Sigmoid colon (tissue), 6 donors: ENCODE measurements at regions not wholly inside any gene's neighbourhood (a gene's known extent, or its start where the extent isn't known, plus 50 kb on each side); places are given as distances from the start of the nearest gene placed in this dataset.

ENCODE experiments used
- DNase-seq: peaks from one replicate; pipeline ENCODE4 v3.0.0-alpha.2; 2019
- H3K27ac ChIP-seq, 4 donors: fragments of 200-600 bp; sonication (generic); one replicate each; pipeline ENCODE4 v1.5.1; 2016 to 2019; ENCODE audit warnings: mild to moderate bottlenecking in 1 of 4
- H3K27me3 ChIP-seq, 3 donors: fragments of 200-600 bp; sonication (generic); one replicate each; pipeline ENCODE4 v1.5.1; 2019; ENCODE audit warnings: mild to moderate bottlenecking in 1 of 3
- H3K36me3 ChIP-seq, 4 donors: fragments of 200-600 bp; sonication (generic); one replicate each; pipeline ENCODE4 v1.5.1; 2016 to 2019
- H3K4me1 ChIP-seq, 4 donors: fragments of 200-600 bp; sonication (generic); one replicate each; pipeline ENCODE4 v1.5.1; 2017 to 2019
- H3K4me3 ChIP-seq, 4 donors: fragments of 200-600 bp; sonication (generic); one replicate each; pipeline ENCODE4 v1.5.1; 2017 to 2019; ENCODE audit warnings: mild to moderate bottlenecking in 2 of 4, moderate library complexity in 1 of 4
- H3K9me3 ChIP-seq, 4 donors: fragments of 200-600 bp in 3 of 4; sonication (generic) in 3 of 4; one replicate each; pipeline versions ENCODE4 v1.5.1 to v1.6.1; 2013 to 2019
- EP300 ChIP-seq, 4 donors: sonication (generic); formaldehyde crosslinking; IDR thresholded peaks; one replicate each; pipeline ENCODE4 v1.6.1; 2017; ENCODE audit warnings: antibody characterized with exemption in 4 of 4
- POLR2A ChIP-seq, 2 donors: fragments of 450-650 bp; IDR thresholded peaks; one replicate each; pipeline ENCODE4 v1.6.1; 2016; ENCODE audit warnings: antibody characterized with exemption in 2 of 2, mild to moderate bottlenecking in 2 of 2, moderate library complexity in 2 of 2
- POLR2AphosphoS5 ChIP-seq, 4 donors: sonication (generic); formaldehyde crosslinking; IDR thresholded peaks; one replicate each; pipeline ENCODE4 v1.6.1; 2017; ENCODE audit warnings: antibody characterized with exemption in 4 of 4
- WGBS, 2 donors: extraction: QIAGEN DNeasy Blood & Tissue Kit; methylation state at CpG; one replicate each; pipeline ENCODE4 v1.1.7; 2013; 5-methylcytosine and 5-hydroxymethylcytosine counted together
- intact Hi-C: fragments of 100-400 bp; cut with DNase I; formaldehyde crosslinking; loops from one replicate; pipeline ENCODE4 v1.15.1; 2023
- TF ChIP-seq, protein P1 (sequence below), 4 experiments: fragments of 450-650 bp in 3 of 4; fragments of 200-600 bp in 1 of 4; IDR thresholded peaks; one replicate each; pipeline ENCODE4 v1.5.1; 2016 to 2019; ENCODE audit warnings: antibody characterized with exemption in 4 of 4, mild to moderate bottlenecking in 3 of 4, moderate library complexity in 2 of 4
- donor health status: healthy with polysubstance abuse.
- donor health status: healthy.

DNA sequence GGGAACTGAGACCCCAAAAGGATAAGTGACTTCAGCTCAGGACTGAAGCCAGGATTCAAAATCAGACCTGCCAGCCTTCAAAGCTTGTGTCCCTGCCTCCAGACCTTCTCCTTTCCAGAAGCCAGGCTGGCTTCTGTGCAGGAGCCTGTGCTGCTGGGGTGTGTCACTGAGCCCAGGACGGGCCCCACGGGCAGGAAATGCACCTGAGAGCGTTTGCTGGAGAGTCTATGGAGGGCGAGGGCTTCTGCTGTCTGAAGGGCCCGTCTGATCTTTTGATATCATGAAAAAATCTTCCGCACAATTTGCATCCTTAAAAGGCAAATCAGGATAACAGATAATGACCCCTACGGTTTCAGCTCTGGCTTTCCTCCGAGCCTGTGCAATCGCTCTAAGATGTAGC is 125.4 kb downstream of the FAM43A start:
- H3K36me3 ChIP-seq: no peaks in the 10 kb centered on the region
- no peak overlapping the region for H3K4me3 ChIP-seq
- no peak overlapping the region for H3K27ac ChIP-seq
- TF ChIP-seq, protein P1, sequence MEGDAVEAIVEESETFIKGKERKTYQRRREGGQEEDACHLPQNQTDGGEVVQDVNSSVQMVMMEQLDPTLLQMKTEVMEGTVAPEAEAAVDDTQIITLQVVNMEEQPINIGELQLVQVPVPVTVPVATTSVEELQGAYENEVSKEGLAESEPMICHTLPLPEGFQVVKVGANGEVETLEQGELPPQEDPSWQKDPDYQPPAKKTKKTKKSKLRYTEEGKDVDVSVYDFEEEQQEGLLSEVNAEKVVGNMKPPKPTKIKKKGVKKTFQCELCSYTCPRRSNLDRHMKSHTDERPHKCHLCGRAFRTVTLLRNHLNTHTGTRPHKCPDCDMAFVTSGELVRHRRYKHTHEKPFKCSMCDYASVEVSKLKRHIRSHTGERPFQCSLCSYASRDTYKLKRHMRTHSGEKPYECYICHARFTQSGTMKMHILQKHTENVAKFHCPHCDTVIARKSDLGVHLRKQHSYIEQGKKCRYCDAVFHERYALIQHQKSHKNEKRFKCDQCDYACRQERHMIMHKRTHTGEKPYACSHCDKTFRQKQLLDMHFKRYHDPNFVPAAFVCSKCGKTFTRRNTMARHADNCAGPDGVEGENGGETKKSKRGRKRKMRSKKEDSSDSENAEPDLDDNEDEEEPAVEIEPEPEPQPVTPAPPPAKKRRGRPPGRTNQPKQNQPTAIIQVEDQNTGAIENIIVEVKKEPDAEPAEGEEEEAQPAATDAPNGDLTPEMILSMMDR (IDR thresholded peaks at IDR 0.05): no peak
- TF ChIP-seq POLR2AphosphoS5 (IDR thresholded peaks at IDR 0.05) (no peak), POLR2A (IDR thresholded peaks at IDR 0.05) (no peak), EP300 (IDR thresholded peaks at IDR 0.05) (no peak)
- no peaks in the 10 kb centered on the region for H3K9me3 ChIP-seq
- DNase-seq: no peak
- WGBS, 2 donors: 62 to 65% methylated on average over 9 of the region's 9 CpGs
- intact Hi-C loops: no loop called here
- H3K4me1 ChIP-seq: no peaks in the 10 kb centered on the region
- no peaks in the 10 kb centered on the region for H3K27me3 ChIP-seq

- no peaks in the 10 kb centered on the region for H3K27me3 ChIP-seq
- intact Hi-C loops: no loop called here
- H3K4me1 ChIP-seq: no peaks in the 10 kb centered on the region
- no peak overlapping the region for H3K27ac ChIP-seq
- no peak for DNase-seq
- no peaks in the 10 kb centered on the region for H3K36me3 ChIP-seq
- TF ChIP-seq, protein P1 (IDR thresholded peaks at IDR 0.05): no peak
- TF ChIP-seq EP300 (IDR thresholded peaks at IDR 0.05): no peak
- TF ChIP-seq POLR2A (IDR thresholded peaks at IDR 0.05): no peak
- no peak for TF ChIP-seq POLR2AphosphoS5 (IDR thresholded peaks at IDR 0.05)
- no peaks in the 10 kb centered on the region for H3K9me3 ChIP-seq
- 93 to 94% methylated on average over 10 of the region's 10 CpGs for WGBS, 2 donors
- no peak overlapping the region for H3K4me3 ChIP-seq
These were observed 126.5 kb downstream of the FAM43A start for GRCh38 chr3:194812176-194812575.

DNA sequence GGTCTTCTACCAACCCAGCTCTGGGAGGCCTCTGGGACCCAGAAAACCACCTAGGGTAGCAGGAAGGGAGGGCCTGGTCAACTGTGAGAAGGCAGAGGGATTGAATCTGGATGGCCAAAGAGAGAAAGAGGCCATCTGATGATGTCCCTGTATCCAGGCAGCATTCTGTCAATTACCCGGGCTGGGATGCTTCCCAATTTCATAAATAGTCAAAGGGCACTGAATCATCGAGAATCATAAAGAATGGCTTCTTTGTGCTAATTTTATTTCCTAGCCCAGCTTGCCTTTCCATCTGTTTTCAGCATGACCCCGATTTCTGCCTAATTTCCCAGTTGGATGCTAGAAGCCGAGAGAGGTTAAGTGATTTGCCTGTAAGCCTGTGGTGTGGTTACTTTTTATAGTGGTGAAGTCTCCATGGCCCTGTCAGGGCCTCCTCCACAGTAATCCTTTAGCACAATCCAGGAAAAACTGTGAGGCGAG is 129.2 kb downstream of the FAM43A start:
- H3K27me3 ChIP-seq: no peaks in the 10 kb centered on the region
- no peaks in the 10 kb centered on the region for H3K36me3 ChIP-seq
- intact Hi-C loops: no loop called here
- 74 to 83% methylated on average over 5 of the region's 5 CpGs for WGBS, 2 donors
- no peak overlapping the region for H3K4me3 ChIP-seq
- no peak for TF ChIP-seq POLR2A (IDR thresholded peaks at IDR 0.05)
- no peak for TF ChIP-seq POLR2AphosphoS5 (IDR thresholded peaks at IDR 0.05)
- no peak for TF ChIP-seq EP300 (IDR thresholded peaks at IDR 0.05)
- TF ChIP-seq, protein P1 (IDR thresholded peaks at IDR 0.05): no peak
- H3K9me3 ChIP-seq: no peaks in the 10 kb centered on the region
- DNase-seq: no peak
- peak overlapping the region in 2 of 4 donors; percentile 39 to 41 for H3K27ac ChIP-seq
- H3K4me1 ChIP-seq: no peaks in the 10 kb centered on the region

DNA sequence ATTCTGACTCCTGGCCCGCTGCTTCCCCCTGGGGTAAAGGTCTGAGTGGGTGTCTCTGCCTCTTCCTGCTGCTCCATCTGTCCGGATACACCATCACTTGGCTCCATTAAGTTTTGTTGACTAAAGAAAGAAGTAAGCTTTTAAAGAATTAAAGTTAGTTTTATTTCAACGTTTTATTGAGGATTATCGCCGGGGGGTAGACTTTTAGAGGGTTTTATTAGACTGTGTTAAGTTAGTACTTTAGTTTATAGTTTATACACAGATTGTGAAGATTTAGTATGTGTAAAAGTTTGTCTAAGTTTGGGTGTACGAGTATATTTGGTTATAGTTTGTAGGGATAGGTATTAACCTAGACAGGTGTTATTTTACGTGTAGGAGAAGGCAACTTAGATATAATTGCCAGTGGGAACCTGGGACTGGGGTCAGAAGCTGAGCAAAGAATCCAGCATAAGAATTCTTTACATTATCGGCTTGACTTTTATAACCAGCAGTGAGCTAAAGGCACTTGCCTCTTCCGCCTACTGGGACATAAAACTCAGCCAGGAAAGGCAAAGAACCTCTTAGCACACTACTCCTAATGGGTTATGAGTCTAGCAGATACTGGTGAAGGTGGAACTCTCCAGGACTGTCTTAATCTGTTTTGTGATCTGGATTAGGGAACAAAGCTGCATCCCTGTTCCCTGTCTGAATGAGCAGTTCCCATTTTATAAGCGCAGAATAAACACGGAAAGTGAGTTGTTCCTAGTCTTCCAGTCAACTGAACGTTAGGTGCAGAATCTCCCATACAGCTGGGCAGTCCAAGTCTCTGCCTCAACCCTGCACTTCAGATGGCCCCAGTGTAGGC is 131.3 kb downstream of the FAM43A start:
- WGBS, 2 donors: 29 to 65% methylated on average over 12 of the region's 12 CpGs
- H3K27me3 ChIP-seq: no peaks in the 10 kb centered on the region
- H3K4me3 ChIP-seq: no peak overlapping the region
- no peak overlapping the region for H3K27ac ChIP-seq
- H3K4me1 ChIP-seq: no peaks in the 10 kb centered on the region
- no peaks in the 10 kb centered on the region for H3K9me3 ChIP-seq
- intact Hi-C loops: no loop called here
- H3K36me3 ChIP-seq: no peaks in the 10 kb centered on the region
- no peak for TF ChIP-seq POLR2A (IDR thresholded peaks at IDR 0.05)
- no peak for TF ChIP-seq EP300 (IDR thresholded peaks at IDR 0.05)
- TF ChIP-seq, protein P1 (IDR thresholded peaks at IDR 0.05): no peak
- TF ChIP-seq POLR2AphosphoS5 (IDR thresholded peaks at IDR 0.05): no peak
- no peak for DNase-seq
